SKM-1 treated with dmso at 0.1 percent for 144 hours (cell line): ENCODE measurements at regions not wholly inside any gene's neighbourhood (a gene's known extent, or its start where the extent isn't known, plus 50 kb on each side); places are given as distances from the start of the nearest gene placed in this dataset.

Experiments
- DNase-seq: peaks from one replicate; lab custom pipeline; 2025; ENCODE audit not compliant: unreplicated experiment; lab: John Stamatoyannopoulos, UW

GRCh38 chr4:128364565-128364964 lies 77.0 kb upstream of the PGRMC2 start:
- no peak for DNase-seq

GRCh38 chr4:128363966-128364365 lies 76.4 kb upstream of the PGRMC2 start:
- DNase-seq, result no peak

GRCh38 chr4:128362760-128363159 lies 75.1 kb upstream of the PGRMC2 start:
- no peak for DNase-seq

- DNase-seq, result no peak
These were observed 71.8 kb upstream of the PGRMC2 start for GRCh38 chr4:128359422-128359821.

- no peak for DNase-seq
These were observed 71.3 kb upstream of the PGRMC2 start for GRCh38 chr4:128358913-128359279.

- DNase-seq, result no peak
These were observed 70.8 kb upstream of the PGRMC2 start for GRCh38 chr4:128358231-128358912.

- DNase-seq, result no peak
These were observed 69.7 kb upstream of the PGRMC2 start for GRCh38 chr4:128357286-128357685.

- no peak for DNase-seq
These were observed 67.7 kb upstream of the PGRMC2 start for GRCh38 chr4:128355305-128355704.

- no peak for DNase-seq
These were observed 66.7 kb upstream of the PGRMC2 start for GRCh38 chr4:128354205-128354821.

- no peak for DNase-seq
These were observed 66.2 kb upstream of the PGRMC2 start for GRCh38 chr4:128353791-128354190.

GRCh38 chr4:128351502-128351901 lies 63.9 kb upstream of the PGRMC2 start:
- DNase-seq, result no peak

- DNase-seq, result no peak
These were observed 62.9 kb upstream of the PGRMC2 start for GRCh38 chr4:128350449-128351045.

- DNase-seq, result no peak
These were observed 62.3 kb upstream of the PGRMC2 start for GRCh38 chr4:128349921-128350320.

GRCh38 chr4:128347930-128348660 lies 60.5 kb upstream of the PGRMC2 start:
- DNase-seq, result no peak

- no peak for DNase-seq
These were observed 59.7 kb upstream of the PGRMC2 start for GRCh38 chr4:128347175-128347868.

GRCh38 chr4:128346054-128346716 lies 58.6 kb upstream of the PGRMC2 start:
- DNase-seq, result no peak

- DNase-seq, result no peak
These were observed 58.0 kb upstream of the PGRMC2 start for GRCh38 chr4:128345650-128346049.

- DNase-seq, result no peak
These were observed 55.1 kb upstream of the PGRMC2 start for GRCh38 chr4:128342762-128343161.

- no peak for DNase-seq
These were observed 54.0 kb upstream of the PGRMC2 start for GRCh38 chr4:128341634-128342033.

- DNase-seq, result no peak
These were observed 51.2 kb upstream of the PGRMC2 start for GRCh38 chr4:128338634-128339355.
